ENCODE measurements at regions not wholly inside any gene's neighbourhood (a gene's known extent, or its start where the extent isn't known, plus 50 kb on each side); places are given as distances from the start of the nearest gene placed in this dataset.
A peak's percentile ranks its signal among the peaks of the same experiment; 100 is the strongest.
"Not testable (repeated sequence)": the region's sequence is repeated elsewhere in the genome, so short reads cannot be mapped to it uniquely, and the experiment has no call there.

- no peak for DNase-seq
Observed at GRCh38 chr4:145295547-145295946, 115.2 kb upstream of the OTUD4 start.

DNA sequence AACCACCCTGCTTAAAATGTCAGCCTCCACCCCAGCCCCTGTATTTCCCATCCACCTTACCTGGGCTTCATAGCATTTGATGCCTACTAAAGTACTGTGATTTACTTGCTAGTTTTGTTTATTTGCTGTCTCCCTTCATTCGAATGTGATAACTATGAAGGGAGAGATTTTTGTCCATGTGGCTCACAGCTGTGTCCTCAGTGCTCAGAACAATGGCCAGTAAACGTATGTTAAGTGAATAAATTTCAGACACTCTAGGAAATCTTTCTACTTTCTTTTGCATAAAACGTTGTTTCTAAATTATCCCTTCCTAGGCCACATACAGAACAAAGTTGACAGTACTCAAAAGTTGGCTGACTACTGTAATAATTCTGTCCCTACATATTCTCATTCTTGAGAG, 114.7 kb upstream of the OTUD4 start:
- no peak for DNase-seq

DNA sequence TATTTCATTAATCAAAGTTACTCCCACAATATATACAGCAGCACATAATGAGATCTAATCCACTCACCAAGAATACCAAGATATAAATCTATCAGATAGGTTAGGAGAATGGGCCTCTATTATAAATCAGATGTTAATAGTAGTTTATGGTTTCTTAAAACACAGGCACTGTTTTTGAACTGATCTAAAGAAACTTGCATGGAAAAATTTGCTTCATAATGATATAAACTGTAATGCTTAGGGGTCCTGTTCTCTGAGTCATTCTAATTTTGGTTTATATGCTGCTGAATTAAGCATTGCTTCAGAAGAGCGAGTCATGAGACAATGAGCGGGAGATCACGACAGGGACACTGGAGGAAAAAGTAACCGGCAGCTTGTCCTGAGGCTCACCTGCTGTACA, 113.3 kb upstream of the OTUD4 start:
- no peak for DNase-seq

- DNase-seq: no peak
Observed at GRCh38 chr4:145290955-145291354, 110.6 kb upstream of the OTUD4 start.

DNA sequence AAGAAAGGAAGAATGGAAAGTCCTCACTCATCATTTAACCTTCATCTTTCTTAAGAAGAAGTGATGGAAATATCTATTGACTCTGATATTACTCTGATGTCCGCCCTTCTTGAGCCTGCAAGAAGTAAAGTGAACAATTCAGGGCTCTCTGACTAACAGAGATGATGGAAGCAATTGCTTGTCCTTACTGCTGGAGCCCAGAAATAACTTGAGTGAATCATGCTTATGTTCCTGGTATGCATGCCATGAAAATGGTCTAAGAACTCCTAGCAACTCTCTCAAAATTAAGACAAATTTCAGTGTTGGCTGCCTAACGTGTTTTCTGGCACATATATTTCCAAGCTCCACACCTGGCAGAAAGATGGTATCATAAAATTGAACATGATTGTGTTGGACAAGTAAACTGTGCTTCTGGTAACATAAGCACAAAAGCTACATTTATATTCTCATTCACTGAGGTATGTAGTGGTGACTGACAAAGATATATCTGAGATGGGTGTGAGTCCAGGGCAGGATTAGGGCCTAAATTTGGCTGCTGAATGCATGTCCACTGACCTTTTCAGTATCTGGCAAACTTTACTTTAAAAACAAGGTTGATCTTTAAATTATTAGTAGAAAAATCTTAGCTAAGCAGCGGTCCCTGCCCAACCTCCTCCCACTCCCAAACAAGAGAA, 109.2 kb upstream of the OTUD4 start:
- no peak for DNase-seq

DNA sequence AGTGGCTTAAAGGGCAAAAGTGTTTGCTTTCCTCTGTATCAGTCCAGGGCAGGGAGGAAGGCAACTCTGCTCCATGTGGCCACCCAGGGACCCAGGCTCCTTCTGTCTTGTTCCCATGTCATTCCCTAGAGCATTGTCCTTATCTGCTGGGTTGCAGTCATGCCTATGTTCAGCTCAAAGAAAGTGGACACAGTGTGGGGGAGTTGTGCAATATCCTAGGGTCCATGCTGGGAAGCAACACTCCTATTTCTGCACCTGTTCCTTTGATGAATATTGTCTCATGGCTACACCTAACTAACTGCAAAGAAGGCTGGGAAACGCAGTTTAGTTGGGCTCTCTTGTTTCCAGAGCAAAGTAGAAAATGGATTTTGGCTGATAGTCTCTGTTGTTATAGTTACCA, 107.0 kb upstream of the OTUD4 start:
- no peak for DNase-seq

- DNase-seq: no peak
Observed at GRCh38 chr4:145285928-145286327, 105.5 kb upstream of the OTUD4 start.

- DNase-seq: no peak
Observed at GRCh38 chr4:145283909-145284308, 103.5 kb upstream of the OTUD4 start.

GRCh38 chr4:145281951-145282350, 101.6 kb upstream of the OTUD4 start:
- no peak for DNase-seq

- no peak for DNase-seq
Observed at GRCh38 chr4:145281224-145281623, 100.8 kb upstream of the OTUD4 start.

DNA sequence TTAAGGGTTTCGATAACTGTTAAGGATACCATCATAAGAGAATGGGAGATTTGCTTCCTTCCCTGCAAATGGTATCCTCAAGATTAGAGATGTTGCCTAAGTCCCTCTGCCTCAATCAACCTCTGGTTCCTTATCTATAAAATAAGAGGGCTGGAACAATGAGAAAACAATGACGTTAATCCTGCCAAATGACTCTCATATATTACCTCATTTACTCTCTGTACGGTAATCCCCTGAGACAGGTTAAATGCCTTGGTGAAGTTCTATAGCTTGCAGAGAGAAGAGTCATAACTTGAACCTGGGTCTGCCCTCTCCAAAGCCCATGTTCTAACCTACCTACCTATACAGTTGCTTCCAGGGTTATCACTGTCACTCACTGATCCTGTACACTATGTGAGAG, 100.2 kb upstream of the OTUD4 start:
- DNase-seq: no peak

DNA sequence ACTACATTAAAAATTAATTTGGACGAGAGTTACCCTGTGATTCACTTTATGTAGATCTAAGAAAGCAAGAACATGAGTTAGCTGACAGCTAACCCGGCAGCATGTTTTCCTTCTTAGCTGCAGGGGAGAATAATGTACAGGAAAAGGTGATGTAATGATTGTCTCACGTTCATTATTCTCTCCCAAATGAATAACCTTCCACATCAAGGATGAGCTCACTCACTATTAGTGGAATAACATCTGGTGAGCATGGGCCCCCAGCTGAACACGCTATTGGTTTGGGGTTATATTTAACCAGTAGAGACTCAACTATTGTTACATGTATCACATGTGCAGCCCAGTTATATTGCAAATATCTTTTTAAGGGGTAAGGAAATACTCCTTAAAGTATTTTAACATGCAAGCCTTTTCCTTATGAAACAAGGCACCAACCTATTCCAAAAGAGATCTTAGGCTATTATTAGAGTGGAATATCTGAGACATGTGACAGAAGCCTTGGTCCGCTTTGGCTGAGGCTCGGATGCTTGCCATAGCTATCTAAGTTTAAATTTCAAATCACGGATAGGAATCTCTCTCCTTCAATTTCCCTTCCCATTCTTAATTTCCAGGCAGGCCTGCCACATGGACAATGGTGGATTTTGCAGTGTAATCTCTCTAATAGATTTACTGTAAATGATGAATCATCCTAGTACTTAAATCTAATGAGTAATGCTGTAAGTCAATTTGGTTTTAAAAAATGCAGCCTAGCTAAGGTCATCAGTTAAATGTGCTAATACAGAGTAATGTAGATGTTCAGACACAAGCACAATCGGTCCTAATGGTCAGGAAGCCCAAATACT, 99.0 kb upstream of the OTUD4 start:
- DNase-seq: peak; percentile 55

DNA sequence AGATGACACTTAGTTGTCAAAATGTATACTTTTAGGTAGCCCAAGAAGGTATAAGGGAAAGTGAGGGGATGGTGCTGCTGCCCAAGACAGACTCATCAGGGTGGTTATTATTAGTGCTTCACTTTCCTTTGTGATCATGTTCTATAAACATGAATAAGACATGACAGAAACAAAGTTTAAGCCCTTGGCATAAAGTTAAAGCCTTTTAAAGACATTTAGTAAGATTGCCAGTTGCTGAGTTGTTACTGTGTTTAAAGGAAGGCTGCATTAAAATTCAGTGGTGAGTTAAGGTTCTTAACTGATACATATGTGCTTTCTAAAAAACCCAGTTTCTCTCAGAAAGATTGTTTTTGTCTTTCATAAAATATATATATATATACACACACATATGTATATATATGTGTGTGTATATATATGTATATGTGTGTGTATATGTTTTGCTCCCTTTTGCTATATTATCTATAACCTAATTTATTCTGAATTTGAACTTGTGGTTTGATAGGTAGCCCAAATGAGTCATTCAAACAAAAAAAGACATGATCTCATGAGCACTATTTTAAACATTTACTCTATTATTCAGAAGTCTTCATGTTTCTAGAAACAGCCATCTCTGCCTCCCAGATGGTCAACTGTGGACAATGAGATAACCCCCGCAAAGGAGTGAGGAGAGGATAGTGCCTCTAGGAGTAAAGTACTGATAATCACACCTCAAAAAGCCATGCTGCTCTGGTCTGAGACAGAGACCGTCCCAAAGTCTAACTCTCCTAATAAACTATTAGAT, 98.1 kb upstream of the OTUD4 start:
- peak; percentile 18 for DNase-seq

GRCh38 chr4:145277011-145277410, 96.6 kb upstream of the OTUD4 start:
- no peak for DNase-seq

- no peak for DNase-seq
Observed at GRCh38 chr4:145276050-145276449, 95.7 kb upstream of the OTUD4 start.

DNA sequence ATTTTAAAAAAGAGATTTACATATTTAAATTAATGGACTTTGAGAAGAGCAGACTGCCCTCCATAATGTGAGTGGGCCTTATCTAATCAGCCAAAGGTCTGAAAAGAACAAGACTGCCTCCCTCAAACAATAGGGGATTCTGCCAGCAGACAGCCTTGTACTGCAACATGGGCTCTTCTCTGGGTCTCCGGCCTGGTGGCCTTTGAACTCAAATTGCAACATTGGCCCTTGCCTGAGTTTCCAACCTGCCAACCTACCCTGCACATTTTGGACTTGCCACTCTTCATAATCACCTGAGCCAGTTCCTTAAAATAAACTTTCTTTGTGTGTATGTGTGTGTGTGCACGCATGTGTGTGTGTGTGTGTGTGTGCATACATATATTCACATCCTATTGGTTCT, 90.8 kb upstream of the OTUD4 start:
- DNase-seq: no peak

DNA sequence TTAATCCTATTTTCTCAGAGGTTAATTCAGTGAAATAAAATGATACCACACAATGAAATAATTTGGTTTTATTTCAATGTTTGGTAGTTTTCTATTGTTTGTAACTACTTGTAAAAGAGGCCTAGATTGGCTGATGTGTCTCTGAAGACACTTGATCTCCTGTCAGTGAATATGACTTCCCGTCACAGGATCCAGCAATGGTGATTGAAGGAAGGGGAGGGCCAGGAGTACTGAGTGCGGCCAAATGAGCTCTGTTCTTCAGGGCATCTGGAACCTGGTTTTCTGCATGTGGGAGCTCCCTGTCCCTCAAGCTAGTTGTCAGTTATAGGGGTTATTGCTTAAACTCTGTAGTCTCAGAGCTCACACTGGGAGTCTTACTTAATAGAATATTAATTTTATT, 86.5 kb upstream of the OTUD4 start:
- DNase-seq: no peak

DNA sequence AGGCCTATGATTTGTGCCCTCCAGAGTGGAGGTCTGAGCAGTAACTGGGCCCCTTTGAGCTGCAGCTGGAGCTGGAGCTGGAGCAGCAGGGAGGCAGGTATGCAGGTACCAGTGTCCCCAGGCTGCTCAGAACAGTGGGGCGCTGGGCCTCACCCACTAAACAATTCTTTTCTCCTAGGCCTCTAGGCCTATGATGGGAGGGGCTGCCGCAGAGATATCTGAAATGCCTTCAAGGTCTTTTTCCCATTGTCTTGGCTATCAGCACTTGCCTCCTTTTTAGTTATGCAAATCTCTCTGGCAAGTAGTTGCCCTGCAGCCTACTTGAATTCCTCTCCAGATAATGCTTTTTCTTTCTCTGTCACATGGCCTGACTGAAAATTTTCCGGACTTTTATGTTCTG, 79.7 kb upstream of the OTUD4 start:
- no peak for DNase-seq

DNA sequence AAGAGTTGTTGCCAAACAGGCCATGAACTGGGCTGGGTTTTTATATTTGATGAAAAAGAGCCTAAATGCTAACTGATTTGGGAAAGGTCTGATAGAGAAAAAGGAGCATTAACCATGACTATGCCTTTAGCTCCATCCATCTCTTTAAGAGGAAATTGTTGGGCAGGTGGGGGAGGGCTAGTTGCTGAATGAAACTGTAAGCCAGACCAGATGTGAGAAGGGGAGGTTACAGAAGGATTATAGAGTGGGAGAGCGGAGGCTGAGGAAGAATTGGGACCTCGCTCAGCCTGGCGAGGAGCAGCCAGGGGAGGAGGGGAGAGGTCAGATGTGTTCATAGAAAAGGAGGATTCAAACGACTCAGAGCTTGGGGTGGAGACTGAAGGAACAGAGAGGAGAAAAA, 74.9 kb upstream of the OTUD4 start:
- DNase-seq: not testable (repeated sequence)

DNA sequence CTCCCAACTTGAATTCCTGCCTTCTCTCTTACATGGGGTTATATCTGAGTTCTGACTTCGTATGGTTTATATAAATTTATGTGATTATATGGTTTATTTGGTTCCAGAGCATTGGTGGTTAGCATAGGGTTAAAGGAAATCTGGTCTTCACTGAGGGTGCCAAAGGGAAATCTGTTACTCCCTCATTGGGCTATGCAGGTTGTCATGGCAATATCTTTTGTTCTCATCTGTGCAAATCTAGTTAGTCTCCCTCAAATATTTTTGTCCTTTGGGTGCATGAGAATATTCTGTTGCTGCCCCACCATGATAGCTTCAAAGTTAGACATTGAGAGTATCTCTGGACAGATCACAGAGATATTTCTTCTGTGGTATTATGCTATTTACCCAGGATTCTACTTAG, 71.8 kb upstream of the OTUD4 start:
- DNase-seq: no peak

GRCh38 chr4:145251391-145251790, 71.0 kb upstream of the OTUD4 start:
- no peak for DNase-seq

- DNase-seq: no peak
Observed at GRCh38 chr4:145248971-145249370, 68.6 kb upstream of the OTUD4 start.

- DNase-seq: no peak
Observed at GRCh38 chr4:145248502-145248901, 68.1 kb upstream of the OTUD4 start.
